Keratinocyte (primary cell): ENCODE measurements at regions not wholly inside any gene's neighbourhood (a gene's known extent, or its start where the extent isn't known, plus 50 kb on each side); places are given as distances from the start of the nearest gene placed in this dataset.

Source experiments
- EZH2 ChIP-seq: IDR thresholded peaks from one replicate; pipeline ENCODE4 v1.6.1; 2012; ENCODE audit warnings: inconsistent platforms, mild to moderate bottlenecking, low read length, moderate library complexity
- TF ChIP-seq, protein P1 (sequence below), 3 experiments: IDR thresholded peaks in 1 of 3; conservative IDR thresholded peaks in 1 of 3; optimal IDR thresholded peaks in 1 of 3; 2 replicates in 2 of 3; 3 replicates in 1 of 3; pipeline versions ENCODE3 to v1.5.1; 2011; ENCODE audit warnings: low read length in 3 of 3, mild to moderate bottlenecking in 3 of 3, moderate library complexity in 2 of 3, control low read depth in 1 of 3, inconsistent platforms in 1 of 3; ENCODE audit not compliant: insufficient read depth in 2 of 3; ENCODE audit errors: extremely low read depth in 1 of 3

DNA sequence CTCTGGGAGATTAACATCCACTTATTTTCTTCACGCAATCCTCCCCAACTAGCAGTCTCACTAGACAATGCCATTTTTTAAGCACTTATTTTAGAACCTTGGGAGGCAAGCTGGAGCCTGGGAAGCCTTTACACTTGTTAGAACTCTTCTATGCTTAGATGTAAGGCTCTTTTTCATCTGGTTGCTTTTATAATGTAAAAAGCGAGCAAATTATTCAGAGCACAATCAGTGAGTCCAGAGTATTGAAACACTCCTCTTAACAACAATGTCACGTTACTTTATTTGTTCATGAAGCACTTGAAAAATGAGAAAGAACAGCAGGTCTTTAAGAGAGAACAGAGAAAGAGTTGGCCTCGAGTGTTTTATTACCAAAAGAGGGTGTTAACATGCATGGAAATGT is 84.1 kb upstream of the SLC8A1 start:
- TF ChIP-seq, protein P1, sequence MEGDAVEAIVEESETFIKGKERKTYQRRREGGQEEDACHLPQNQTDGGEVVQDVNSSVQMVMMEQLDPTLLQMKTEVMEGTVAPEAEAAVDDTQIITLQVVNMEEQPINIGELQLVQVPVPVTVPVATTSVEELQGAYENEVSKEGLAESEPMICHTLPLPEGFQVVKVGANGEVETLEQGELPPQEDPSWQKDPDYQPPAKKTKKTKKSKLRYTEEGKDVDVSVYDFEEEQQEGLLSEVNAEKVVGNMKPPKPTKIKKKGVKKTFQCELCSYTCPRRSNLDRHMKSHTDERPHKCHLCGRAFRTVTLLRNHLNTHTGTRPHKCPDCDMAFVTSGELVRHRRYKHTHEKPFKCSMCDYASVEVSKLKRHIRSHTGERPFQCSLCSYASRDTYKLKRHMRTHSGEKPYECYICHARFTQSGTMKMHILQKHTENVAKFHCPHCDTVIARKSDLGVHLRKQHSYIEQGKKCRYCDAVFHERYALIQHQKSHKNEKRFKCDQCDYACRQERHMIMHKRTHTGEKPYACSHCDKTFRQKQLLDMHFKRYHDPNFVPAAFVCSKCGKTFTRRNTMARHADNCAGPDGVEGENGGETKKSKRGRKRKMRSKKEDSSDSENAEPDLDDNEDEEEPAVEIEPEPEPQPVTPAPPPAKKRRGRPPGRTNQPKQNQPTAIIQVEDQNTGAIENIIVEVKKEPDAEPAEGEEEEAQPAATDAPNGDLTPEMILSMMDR (optimal IDR thresholded peaks at IDR 0.05 in 1 of 3, IDR thresholded peaks at IDR 0.05 in 1 of 3, conservative IDR thresholded peaks at IDR 0.05 in 1 of 3; ENCODE audit: extremely low read depth in 1 of 3, insufficient read depth in 2 of 3, low read length in 3 of 3) = no peak
- TF ChIP-seq EZH2 = no peak
